ENCODE measurements at regions not wholly inside any gene's neighbourhood (a gene's known extent, or its start where the extent isn't known, plus 50 kb on each side); places are given as distances from the start of the nearest gene placed in this dataset.

DNA sequence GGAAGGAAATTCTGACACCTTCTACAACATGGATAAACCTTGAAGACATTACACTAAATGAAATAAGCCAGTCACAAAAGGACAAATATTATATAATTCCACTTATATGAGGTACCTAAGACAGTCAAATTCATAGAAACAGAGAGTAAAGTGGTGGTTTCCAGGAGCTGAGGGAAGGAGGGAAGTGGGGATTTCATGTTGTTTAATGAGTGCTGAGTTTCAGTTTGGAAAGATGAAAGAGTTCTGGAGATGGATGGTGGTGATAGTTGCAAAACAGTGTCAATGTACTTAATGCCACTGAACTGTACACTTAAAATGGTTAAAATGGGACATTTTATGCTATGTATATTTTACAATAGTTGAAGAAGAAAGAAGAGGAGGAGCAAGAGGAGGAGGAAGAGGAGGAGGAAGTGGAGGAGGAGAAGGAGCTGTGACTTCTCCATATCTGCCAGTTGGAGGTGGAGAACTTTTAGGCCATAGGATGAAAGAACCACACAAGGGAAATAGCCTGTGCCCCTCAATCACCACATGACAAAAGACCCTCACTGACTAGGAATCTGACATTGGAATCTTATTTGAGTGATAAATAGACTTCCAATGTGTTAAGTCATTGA lies 55.3 kb upstream of the LGALSL start:
- no peak for TF ChIP-seq POLR2A (IDR thresholded peaks at IDR 0.05)
- no peak for TF ChIP-seq POLR2AphosphoS5 (IDR thresholded peaks at IDR 0.05)
